CD14-positive monocyte (primary cell): ENCODE measurements at regions not wholly inside any gene's neighbourhood (a gene's known extent, or its start where the extent isn't known, plus 50 kb on each side); places are given as distances from the start of the nearest gene placed in this dataset.

Source experiments
- DNase-seq, 3 donors: peaks; one replicate each; pipeline ENCODE4 v3.0.0-alpha.2; 2011 to 2022
- H2AFZ ChIP-seq: 2 replicates; pipeline ENCODE4 v1.6.0; 2012; ENCODE audit warnings: mild to moderate bottlenecking, low read depth, low read length, inconsistent platforms; ENCODE audit not compliant: insufficient read depth, poor library complexity, severe bottlenecking
- H3K27ac ChIP-seq, 2 donors: 1 replicate in 1 of 2; 2 replicates in 1 of 2; pipeline ENCODE4 v1.5.1; 2012 to 2013; ENCODE audit warnings: low read length in 2 of 2, control low read depth in 1 of 2, inconsistent platforms in 1 of 2, low read depth in 1 of 2, mild to moderate bottlenecking in 1 of 2
- H3K27me3 ChIP-seq, 2 donors: one replicate each; pipeline versions ENCODE4 v1.6.0 to v1.6.1; 2011 to 2013; ENCODE audit warnings: low read length in 2 of 2; ENCODE audit not compliant: control insufficient read depth in 2 of 2, insufficient read depth in 2 of 2
- H3K36me3 ChIP-seq, 2 donors: replicated peaks in 1 of 2; 1 replicate in 1 of 2; 2 replicates in 1 of 2; pipeline versions ENCODE4 v1.5.1 to v1.6.1; 2012 to 2013; ENCODE audit warnings: low read length in 2 of 2, control low read depth in 1 of 2, inconsistent platforms in 1 of 2, mild to moderate bottlenecking in 1 of 2; ENCODE audit not compliant: insufficient read depth in 2 of 2, control insufficient read depth in 1 of 2
- H3K4me1 ChIP-seq, 2 donors: 1 replicate in 1 of 2; 2 replicates in 1 of 2; pipeline versions ENCODE4 v1.5.1 to v1.6.1; 2012 to 2013; ENCODE audit warnings: low read length in 2 of 2, control low read depth in 1 of 2, inconsistent platforms in 1 of 2, mild to moderate bottlenecking in 1 of 2, moderate library complexity in 1 of 2; ENCODE audit not compliant: insufficient read depth in 2 of 2, control insufficient read depth in 1 of 2
- H3K4me2 ChIP-seq: replicated peaks from 2 replicates; pipeline ENCODE3; 2012; ENCODE audit warnings: low read length, moderate library complexity, mild to moderate bottlenecking; ENCODE audit not compliant: poor library complexity, severe bottlenecking; ENCODE audit errors: extremely low read depth
- H3K4me3 ChIP-seq, 3 experiments: fragments of 200-600 bp in 1 of 3; sonication (generic) in 1 of 3; replicated peaks in 1 of 3; 1 replicate in 2 of 3; 2 replicates in 1 of 3; pipeline ENCODE4 v1.5.1; 2011 to 2013; ENCODE audit warnings: low read length in 3 of 3, mild to moderate bottlenecking in 3 of 3, control low read depth in 2 of 3, low read depth in 2 of 3, inconsistent platforms in 1 of 3, moderate library complexity in 1 of 3
- H3K79me2 ChIP-seq: 2 replicates; pipeline ENCODE4 v1.6.0; 2012; ENCODE audit warnings: mild to moderate bottlenecking, control low read depth, inconsistent platforms, low read length, moderate library complexity; ENCODE audit not compliant: insufficient read depth
- H3K9ac ChIP-seq: 2 replicates; pipeline ENCODE4 v1.6.0; 2017; ENCODE audit warnings: low read length, mild to moderate bottlenecking; ENCODE audit not compliant: insufficient read depth, poor library complexity, severe bottlenecking
- H3K9me3 ChIP-seq, 2 donors: replicated peaks in 1 of 2; 1 replicate in 1 of 2; 2 replicates in 1 of 2; pipeline versions ENCODE4 v1.5.1 to v1.6.1; 2012 to 2013; ENCODE audit warnings: low read length in 2 of 2, control low read depth in 1 of 2; ENCODE audit not compliant: control insufficient read depth in 1 of 2, insufficient read depth in 1 of 2
- H4K20me1 ChIP-seq: 2 replicates; pipeline ENCODE4 v1.6.0; 2012; ENCODE audit warnings: mild to moderate bottlenecking, low read length, control low read depth, moderate library complexity; ENCODE audit not compliant: insufficient read depth
- H3K27ac Mint-ChIP-seq, 7 donors: one replicate each; pipeline ENCODE4 v1.8.0; 2020; ENCODE audit warnings: mild to moderate bottlenecking in 7 of 7, mixed read lengths in 7 of 7, moderate library complexity in 6 of 7, inconsistent platforms in 2 of 7
- H3K27me3 Mint-ChIP-seq, 3 donors: one replicate each; pipeline ENCODE4 v1.8.0; 2021 to 2022; ENCODE audit warnings: low read depth in 3 of 3, mild to moderate bottlenecking in 3 of 3, mixed read lengths in 3 of 3, moderate library complexity in 3 of 3, inconsistent platforms in 1 of 3
- H3K36me3 Mint-ChIP-seq, 2 donors: one replicate each; pipeline ENCODE4 v1.8.0; 2020; ENCODE audit warnings: mixed read lengths in 2 of 2, inconsistent platforms in 1 of 2, mild to moderate bottlenecking in 1 of 2
- H3K4me1 Mint-ChIP-seq: one replicate; pipeline ENCODE4 v1.8.0; 2020; ENCODE audit warnings: mild to moderate bottlenecking, mixed read lengths
- H3K4me3 Mint-ChIP-seq, 2 donors: one replicate each; pipeline ENCODE4 v1.8.0; 2020; ENCODE audit warnings: mild to moderate bottlenecking in 2 of 2, mixed read lengths in 2 of 2, moderate library complexity in 1 of 2
- H3K9me3 Mint-ChIP-seq, 7 donors: one replicate each; pipeline ENCODE4 v1.8.0; 2020 to 2022; ENCODE audit warnings: mixed read lengths in 7 of 7, mild to moderate bottlenecking in 6 of 7, moderate library complexity in 6 of 7, inconsistent platforms in 2 of 7
- CTCF ChIP-seq: fragments of 200-600 bp; IDR thresholded peaks from one replicate; pipeline ENCODE4 v1.8.0; 2022; ENCODE audit warnings: antibody characterized with exemption, mild to moderate bottlenecking
- WGBS: methylation state at CpG from one replicate; pipeline ENCODE4 v1.1.5; 2013; ENCODE audit warnings: missing lambda C conversion rate; ENCODE audit not compliant: insufficient coverage; 5-methylcytosine and 5-hydroxymethylcytosine counted together
- intact Hi-C, 2 donors: fragments of 100-400 bp; cut with micrococcal nuclease; formaldehyde crosslinking; loops; one replicate each; pipeline versions ENCODE4 v1.15.0 to v1.15.1; 2023

- Histone ChIP-seq H3K4me1 (peaks cover 11 to 12% of the 10 kb centered on the region in 2 donors), H3K36me3 (no peaks in the 10 kb centered on the region), H3K27ac (no peak overlapping the region), H3K79me2 (no peaks in the 10 kb centered on the region), H3K4me3 (no peak overlapping the region), H3K9me3 (no peaks in the 10 kb centered on the region), H4K20me1 (no peaks in the 10 kb centered on the region), H3K9ac (no peak overlapping the region), H3K4me2 (no peak overlapping the region), H2AFZ (no peak overlapping the region), H3K27me3 (no peaks in the 10 kb centered on the region)
- H3K27me3 Mint-ChIP-seq, result peaks cover 0 to 2% (median 0%) of the 10 kb centered on the region in 3 donors
- intact Hi-C loops, result no loop called here
- H3K27ac Mint-ChIP-seq, result no peak overlapping the region
- H3K9me3 Mint-ChIP-seq, result peaks cover 0 to 2% (median 0%) of the 10 kb centered on the region in 7 donors
- WGBS, result 100% methylated on average over 2 of the region's 6 CpGs
- no peak overlapping the region for H3K4me3 Mint-ChIP-seq
- TF ChIP-seq CTCF, result no peak
- peaks cover 20% of the 10 kb centered on the region for H3K4me1 Mint-ChIP-seq
- H3K36me3 Mint-ChIP-seq, result no peaks in the 10 kb centered on the region
- DNase-seq, result no peak
These were observed 87.8 kb upstream of the BMP2K start for GRCh38 chr4:78688366-78688765.

- intact Hi-C loops, result no loop called here
- no peak overlapping the region for H3K4me2 ChIP-seq
- H3K36me3 ChIP-seq, result no peaks in the 10 kb centered on the region
- Mint-ChIP-seq H3K4me1 (peaks cover 28% of the 10 kb centered on the region), H3K4me3 (no peak overlapping the region), H3K36me3 (no peaks in the 10 kb centered on the region), H3K9me3 (peaks cover 0 to 2% (median 0%) of the 10 kb centered on the region in 7 donors), H3K27me3 (peaks cover 0 to 4% (median 0%) of the 10 kb centered on the region in 3 donors), H3K27ac (no peak overlapping the region)
- no peaks in the 10 kb centered on the region for H3K79me2 ChIP-seq
- H3K27ac ChIP-seq, result no peak overlapping the region
- H3K27me3 ChIP-seq, result no peaks in the 10 kb centered on the region
- no peaks in the 10 kb centered on the region for H4K20me1 ChIP-seq
- no peak overlapping the region for H3K9ac ChIP-seq
- peaks cover 12 to 15% of the 10 kb centered on the region in 2 donors for H3K4me1 ChIP-seq
- no peak for TF ChIP-seq CTCF
- no CpG with 5 or more reads among the region's 2 CpGs for WGBS
- H2AFZ ChIP-seq, result no peak overlapping the region
- H3K4me3 ChIP-seq, result no peak overlapping the region
- DNase-seq, result no peak
- no peaks in the 10 kb centered on the region for H3K9me3 ChIP-seq
These were observed 86.9 kb upstream of the BMP2K start for GRCh38 chr4:78689261-78689660.
